A673 (cell line): ENCODE measurements at regions not wholly inside any gene's neighbourhood (a gene's known extent, or its start where the extent isn't known, plus 50 kb on each side); places are given as distances from the start of the nearest gene placed in this dataset.

Experiments
- BruUV-seq: library from RNA; stranded (reverse); fragments of 400-500 nt; replicated peaks from 2 replicates; lab custom pipeline; 2021; lab: Mats Ljungman, UMichigan
- CTCF ChIA-PET: fragments of 300-600 bp; sonication (Branson Sonifier 250); formaldehyde crosslinking; loops from one replicate; lab custom pipeline; 2022; ENCODE audit warnings: antibody characterized with exemption; lab: Charles Lee
- POLR2A ChIA-PET: fragments of 300-600 bp; sonication (Branson Sonifier 250); formaldehyde crosslinking; loops from one replicate; lab custom pipeline; 2022; ENCODE audit warnings: antibody characterized with exemption; ENCODE audit not compliant: low non-redundant PET; lab: Charles Lee
- DNase-seq: peaks from one replicate; pipeline ENCODE4 v3.0.0-alpha.2; 2015; ENCODE audit warnings: low spot score
- H3K27ac ChIP-seq: fragments of 200-600 bp; sonication (generic); 2 replicates; pipeline ENCODE4 v1.5.1; 2016; ENCODE audit warnings: mixed run types, low read depth, mild to moderate bottlenecking, mixed read lengths, antibody characterized with exemption, low read length; ENCODE audit not compliant: poor library complexity, severe bottlenecking
- H3K27me3 ChIP-seq: fragments of 200-600 bp; sonication (generic); replicated peaks from 2 replicates; pipeline ENCODE4 v1.6.1; 2017; ENCODE audit warnings: mixed run types, low read depth, mild to moderate bottlenecking, mixed read lengths, antibody characterized with exemption, low read length; ENCODE audit not compliant: insufficient read depth, poor library complexity
- H3K36me3 ChIP-seq: fragments of 200-600 bp; sonication (generic); 2 replicates; pipeline ENCODE4 v1.6.1; 2016; ENCODE audit warnings: mixed run types, mild to moderate bottlenecking, mixed read lengths, antibody characterized with exemption, low read length; ENCODE audit not compliant: insufficient read depth, poor library complexity, severe bottlenecking
- H3K4me1 ChIP-seq: fragments of 200-600 bp; sonication (generic); 2 replicates; pipeline ENCODE4 v1.6.1; 2017; ENCODE audit warnings: mixed run types, mild to moderate bottlenecking, mixed read lengths, antibody characterized with exemption, low read length; ENCODE audit not compliant: insufficient read depth, poor library complexity, severe bottlenecking
- H3K4me3 ChIP-seq: fragments of 200-600 bp; sonication (generic); 2 replicates; pipeline ENCODE4 v1.5.1; 2016; ENCODE audit warnings: low read depth, mixed run types, mild to moderate bottlenecking, mixed read lengths, low read length; ENCODE audit not compliant: poor library complexity, severe bottlenecking
- H3K9me3 ChIP-seq: fragments of 200-600 bp; sonication (generic); 2 replicates; pipeline ENCODE4 v1.6.1; 2016; ENCODE audit warnings: mixed run types, low read depth, mild to moderate bottlenecking, mixed read lengths, antibody characterized with exemption, low read length; ENCODE audit not compliant: poor library complexity, severe bottlenecking
- CTCF ChIP-seq: fragments of 300-800, 200-600 bp; sonication (generic); conservative IDR thresholded peaks from 2 replicates; pipeline ENCODE4 v1.5.1; 2017; ENCODE audit warnings: low read depth, mild to moderate bottlenecking, antibody characterized with exemption, low read length, moderate library complexity, mixed read lengths
- EZH2 ChIP-seq: fragments of 200-600 bp; sonication (generic); IDR thresholded peaks from 2 replicates; pipeline ENCODE4 v1.6.1; 2017; ENCODE audit warnings: borderline replicate concordance, low read depth, mild to moderate bottlenecking, mixed read lengths, antibody characterized with exemption, low read length; ENCODE audit not compliant: poor library complexity, severe bottlenecking
- intact Hi-C: fragments of 100-400 bp; cut with micrococcal nuclease; formaldehyde crosslinking; loops from one replicate; pipeline ENCODE4 v1.10.0; 2022; ENCODE audit not compliant: unreplicated experiment

GRCh38 chr2:16587601-16588000 is 78.0 kb downstream of the CYRIA start:
- intact Hi-C loops: no loop called here
- H3K27ac ChIP-seq: no peak overlapping the region
- no TSS peak for BruUV-seq
- CTCF ChIA-PET: no interaction called here
- H3K27me3 ChIP-seq: no peaks in the 10 kb centered on the region
- H3K4me1 ChIP-seq: peaks cover 12% of the 10 kb centered on the region
- POLR2A ChIA-PET: interaction anchor here (0.7 kb wide), 1 partner anchor 19 kb away, joined by 3 read pairs; no protein-coding TSS in a partner anchor
- DNase-seq: no peak
- peaks cover 47% of the 10 kb centered on the region for H3K36me3 ChIP-seq
- TF ChIP-seq EZH2: no peak
- no peak for TF ChIP-seq CTCF
- H3K9me3 ChIP-seq: no peaks in the 10 kb centered on the region
- no peak overlapping the region for H3K4me3 ChIP-seq

GRCh38 chr2:16584824-16585540 is 80.7 kb downstream of the CYRIA start:
- DNase-seq: no peak
- Histone ChIP-seq H3K4me3 (no peak overlapping the region), H3K4me1 (peaks cover 12% of the 10 kb centered on the region), H3K36me3 (peaks cover 50% of the 10 kb centered on the region), H3K27ac (no peak overlapping the region), H3K27me3 (no peaks in the 10 kb centered on the region), H3K9me3 (no peaks in the 10 kb centered on the region)
- CTCF ChIA-PET: no interaction called here
- no peak for TF ChIP-seq CTCF
- no peak for TF ChIP-seq EZH2
- POLR2A ChIA-PET: no interaction called here
- intact Hi-C loops: no loop called here
- no TSS peak for BruUV-seq

GRCh38 chr2:16584084-16584483 is 81.5 kb downstream of the CYRIA start:
- CTCF ChIA-PET: no interaction called here

More at GRCh38 chr2:16584084-16584483, 81.5 kb downstream of the CYRIA start:
- BruUV-seq: no TSS peak
- no peak for DNase-seq
- Histone ChIP-seq H3K27me3 (no peaks in the 10 kb centered on the region), H3K36me3 (peaks cover 51% of the 10 kb centered on the region), H3K4me1 (peaks cover 7% of the 10 kb centered on the region), H3K27ac (no peak overlapping the region), H3K4me3 (no peak overlapping the region), H3K9me3 (no peaks in the 10 kb centered on the region)
- intact Hi-C loops: no loop called here
- TF ChIP-seq CTCF: no peak
- TF ChIP-seq EZH2: no peak
- POLR2A ChIA-PET: interaction anchor here (0.6 kb wide), 1 partner anchor 1015 kb away, joined by 3 read pairs; no protein-coding TSS in a partner anchor
